Germinal center (tissue), 1 donor: ENCODE measurements at regions not wholly inside any gene's neighbourhood (a gene's known extent, or its start where the extent isn't known, plus 50 kb on each side); places are given as distances from the start of the nearest gene placed in this dataset.
A peak's percentile ranks its signal among the peaks of the same experiment; 100 is the strongest.

ENCODE experiments used
- DNase-seq: peaks from one replicate; pipeline ENCODE4 v3.0.0; 2012; ENCODE audit warnings: mixed read lengths, low spot score

DNA sequence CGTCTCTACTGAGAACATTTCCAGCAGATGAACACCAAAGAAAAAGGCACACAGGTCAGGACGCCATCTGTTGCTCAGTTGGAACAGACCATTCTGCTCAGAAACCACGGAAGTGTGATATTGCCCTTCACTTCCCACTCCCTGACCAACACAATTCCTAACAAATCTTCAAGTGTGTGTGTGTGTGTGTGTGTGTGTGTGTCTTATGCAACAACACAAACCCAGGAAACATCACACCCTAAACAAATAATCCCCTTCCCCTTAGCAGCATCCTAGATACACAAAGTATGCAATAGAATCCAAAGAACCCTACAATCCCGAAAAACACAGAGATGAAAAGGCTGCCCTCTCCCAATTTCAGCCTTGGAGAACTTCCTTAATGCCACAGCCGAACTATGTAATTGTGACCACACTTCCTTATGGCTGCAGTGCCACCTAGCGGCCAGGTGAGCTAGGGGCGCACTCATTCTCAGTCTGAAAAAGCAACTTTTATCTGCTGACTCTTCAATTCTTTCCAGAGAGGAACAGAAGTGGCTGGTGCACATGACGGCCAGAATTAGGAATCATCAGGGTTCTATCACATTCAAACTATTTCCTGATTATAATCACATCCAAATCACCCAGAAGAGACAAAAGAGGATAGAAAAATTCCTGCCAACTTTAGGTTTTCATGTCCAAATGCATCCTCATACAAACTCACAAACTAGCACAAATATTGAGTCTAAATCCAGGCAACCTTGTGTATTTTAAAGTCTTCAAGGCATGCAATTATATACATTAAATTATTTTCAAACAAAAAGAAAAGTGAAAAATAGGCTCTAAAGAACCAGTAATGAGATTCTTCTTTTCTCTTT, 164.9 kb downstream of the DHX15 start:
- peak; percentile 72 for DNase-seq

DNA sequence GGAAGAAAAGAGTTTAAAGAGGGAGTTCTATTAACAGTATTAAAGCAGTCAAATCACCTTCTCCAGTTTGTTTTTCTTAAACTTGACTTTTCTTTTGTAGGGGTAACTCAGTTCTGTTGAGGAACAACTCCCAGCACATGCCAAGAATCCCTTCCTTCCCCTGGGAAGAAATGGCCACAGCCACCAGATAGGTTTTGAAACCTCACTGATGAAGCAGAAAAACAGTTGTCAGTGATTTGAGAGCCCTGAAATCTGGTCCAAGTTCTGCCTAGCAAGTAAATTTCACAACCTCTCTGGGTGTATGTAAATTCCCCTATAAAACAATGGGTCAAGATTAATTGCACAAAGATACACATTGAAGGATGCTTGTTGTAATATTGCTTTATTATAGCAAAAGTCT, 167.1 kb downstream of the DHX15 start:
- no peak for DNase-seq

DNA sequence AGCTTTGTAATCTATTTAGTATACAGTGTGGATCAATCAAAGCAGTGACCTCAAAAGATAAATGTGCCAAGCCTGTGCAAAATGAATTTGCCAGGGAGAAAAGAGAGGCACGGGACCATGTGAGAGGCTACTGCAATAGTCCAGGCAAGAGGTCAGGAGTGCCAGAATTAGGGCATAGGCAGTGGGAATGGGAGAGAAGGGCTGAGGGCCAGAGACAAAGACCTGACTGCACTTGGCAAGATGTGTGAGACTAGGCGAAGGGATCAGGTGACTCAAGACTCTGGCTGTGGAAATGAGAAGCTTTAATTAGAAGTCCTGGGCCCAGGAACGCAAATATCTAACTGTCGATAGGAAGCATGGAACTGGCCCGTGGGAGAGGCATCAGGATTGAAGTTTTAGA, 168.1 kb downstream of the DHX15 start:
- no peak for DNase-seq

- no peak for DNase-seq
These were observed 171.0 kb downstream of the DHX15 start for GRCh38 chr4:24413311-24413784.

DNA sequence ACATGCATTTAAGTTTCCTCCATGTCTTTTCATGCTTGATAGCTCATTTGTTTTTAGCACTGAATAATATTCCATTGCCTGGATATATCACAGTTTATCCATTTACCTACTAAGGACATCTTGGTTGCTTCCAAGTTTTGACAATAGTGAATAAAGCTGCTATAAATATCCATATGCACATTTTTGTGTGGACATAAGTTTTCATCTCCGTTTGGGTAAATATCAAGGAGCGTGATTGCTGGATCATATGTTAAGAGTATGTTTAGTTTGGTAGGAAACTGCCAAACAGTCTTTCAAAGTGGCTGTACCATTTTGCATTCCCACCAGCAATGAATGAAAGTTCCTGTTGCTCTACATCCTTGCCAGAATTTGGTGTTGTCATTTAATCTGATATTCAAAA, 172.5 kb downstream of the DHX15 start:
- no peak for DNase-seq

GRCh38 chr4:24411299-24411698, 173.1 kb downstream of the DHX15 start:
- DNase-seq, result no peak

- no peak for DNase-seq
These were observed 175.7 kb downstream of the DHX15 start for GRCh38 chr4:24408640-24409039.

- no peak for DNase-seq
These were observed 178.4 kb downstream of the DHX15 start for GRCh38 chr4:24405926-24406325.

GRCh38 chr4:24405341-24405740, 179.0 kb downstream of the DHX15 start:
- DNase-seq, result no peak

DNA sequence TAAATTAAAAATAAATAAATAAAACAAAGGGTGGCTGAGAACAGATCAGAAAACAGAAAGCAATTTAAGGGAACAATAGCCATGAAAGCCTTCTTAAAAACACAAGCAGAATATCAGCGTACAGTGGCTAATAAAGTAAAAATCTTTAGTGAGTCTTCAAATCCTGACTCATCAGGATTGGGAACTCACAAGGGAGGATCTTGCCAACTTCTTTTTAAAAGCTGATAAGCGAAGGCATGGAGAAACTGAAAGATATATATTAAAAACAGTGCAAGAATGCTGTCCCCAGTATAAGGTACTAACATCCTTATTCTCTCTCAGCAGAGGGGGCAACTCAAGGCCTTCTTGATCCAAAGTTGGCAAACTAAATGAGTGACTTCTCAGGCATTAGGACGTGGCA, 180.1 kb downstream of the DHX15 start:
- no peak for DNase-seq

- no peak for DNase-seq
These were observed 181.1 kb downstream of the DHX15 start for GRCh38 chr4:24403265-24403664.

GRCh38 chr4:24400537-24400936, 183.8 kb downstream of the DHX15 start:
- no peak for DNase-seq

GRCh38 chr4:24396988-24397387, 187.4 kb downstream of the DHX15 start:
- no peak for DNase-seq

DNA sequence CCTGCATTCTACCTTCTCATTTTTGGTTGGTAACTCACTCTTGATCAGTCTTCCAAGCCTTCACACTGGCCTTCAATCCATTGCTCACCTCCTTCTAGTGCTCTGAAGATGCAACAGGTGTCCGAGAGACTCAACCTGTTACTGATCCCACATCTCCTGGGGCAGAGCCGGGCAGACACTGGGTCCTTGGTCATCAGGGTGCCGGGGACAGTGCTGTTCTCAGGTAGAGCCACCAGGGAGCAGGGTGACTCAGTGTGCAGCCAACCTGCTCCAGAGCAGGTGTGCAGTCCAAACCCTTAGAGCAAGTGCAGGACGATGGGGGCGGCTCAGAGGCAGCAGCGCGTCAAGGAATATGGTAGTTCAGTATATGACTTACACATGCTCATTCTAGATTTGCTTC, 188.4 kb downstream of the DHX15 start:
- DNase-seq, result no peak

GRCh38 chr4:24394041-24394440, 190.3 kb downstream of the DHX15 start:
- no peak for DNase-seq

GRCh38 chr4:24392613-24393012, 191.7 kb downstream of the DHX15 start:
- DNase-seq, result no peak

- DNase-seq, result no peak
These were observed 202.0 kb downstream of the DHX15 start for GRCh38 chr4:24382381-24382780.

GRCh38 chr4:24380957-24381665, 203.2 kb downstream of the DHX15 start:
- DNase-seq, result no peak

GRCh38 chr4:24373704-24374103, 210.7 kb downstream of the DHX15 start:
- no peak for DNase-seq

- DNase-seq, result no peak
These were observed 211.5 kb downstream of the DHX15 start for GRCh38 chr4:24372881-24373280.

DNA sequence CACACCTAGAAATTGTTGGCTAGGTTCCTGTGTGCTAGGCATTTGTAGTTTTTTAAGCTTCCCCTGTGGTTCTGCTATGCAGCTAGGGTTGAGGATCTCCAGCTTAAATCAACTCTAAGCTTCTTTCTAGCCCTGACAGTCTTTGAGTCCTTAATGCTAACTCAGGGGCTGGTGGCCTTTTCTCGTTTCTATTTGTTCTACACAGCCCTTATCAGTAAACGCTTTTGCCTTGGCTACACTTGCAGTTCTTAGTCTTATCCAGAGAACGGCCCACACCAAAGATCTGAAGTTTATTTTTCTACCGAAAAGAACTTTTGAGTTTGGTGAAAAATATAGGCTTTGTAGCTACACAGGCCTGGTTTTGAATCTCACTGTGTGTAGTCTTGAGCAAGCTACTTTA, 212.0 kb downstream of the DHX15 start:
- DNase-seq, result no peak

DNA sequence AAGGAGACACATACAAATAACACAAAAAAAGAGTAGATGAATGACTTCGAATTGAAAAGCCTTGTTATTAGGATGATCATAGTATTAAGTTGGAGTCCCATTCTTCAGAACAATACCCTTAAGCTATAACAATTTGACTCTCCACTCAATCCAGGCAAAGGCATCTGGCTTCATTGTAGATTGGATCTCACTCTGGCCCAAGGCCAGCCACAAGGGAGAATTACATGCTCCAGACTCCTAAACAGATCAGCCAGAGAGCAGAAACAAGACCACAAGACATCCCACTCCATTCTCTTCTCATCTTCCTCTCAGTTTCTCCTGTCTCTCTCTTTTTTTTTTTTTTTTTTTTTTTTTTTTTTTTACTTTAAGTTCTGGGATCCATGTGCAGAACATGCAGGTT, 213.9 kb downstream of the DHX15 start:
- no peak for DNase-seq

- no peak for DNase-seq
These were observed 214.8 kb downstream of the DHX15 start for GRCh38 chr4:24369507-24370029.
